GM12878 (cell line): ENCODE measurements at regions not wholly inside any gene's neighbourhood (a gene's known extent, or its start where the extent isn't known, plus 50 kb on each side); places are given as distances from the start of the nearest gene placed in this dataset.

ENCODE experiments used
- ATAC-seq: fragments of 200-7000 bp; cut with Tn5 transposase; 3 replicates; pipeline ENCODE4 v1.9.1; 2020; ENCODE audit warnings: mild to moderate bottlenecking, moderate library complexity
- BruUV-seq: library from RNA; stranded (reverse); fragments of 400-500 nt; replicated peaks from 2 replicates; lab custom pipeline; 2021; lab: Mats Ljungman, UMichigan
- CTCF ChIA-PET: fragments of 300-600 bp; sonication (Branson Sonifier 250); formaldehyde crosslinking; extraction: SDS; loops from one replicate; lab custom pipeline; 2021; ENCODE audit warnings: inconsistent platforms; lab: Yijun Ruan, JAX
- POLR2A ChIA-PET: fragments of 350-600 bp; formaldehyde crosslinking; extraction: SDS; loops from one replicate; lab custom pipeline; 2021; ENCODE audit warnings: inconsistent platforms; lab: Charles Lee
- RAD21 ChIA-PET: fragments of 300-600 bp; sonication (Branson Sonifier 250); formaldehyde crosslinking; loops from one replicate; lab custom pipeline; 2023; ENCODE audit warnings: antibody characterized with exemption; ENCODE audit not compliant: unreplicated experiment; lab: Charles Lee
- SMC1A ChIA-PET: fragments of 300-600 bp; sonication (Branson Sonifier 250); formaldehyde crosslinking; loops from one replicate; lab custom pipeline; 2023; ENCODE audit not compliant: unreplicated experiment, uncharacterized antibody; lab: Charles Lee
- DNase-seq: peaks from one replicate; pipeline ENCODE4 v3.0.0-alpha.2; 2011; ENCODE audit warnings: low read depth, low spot score
- FAIRE-seq: peaks from 3 replicates; lab custom pipeline; 2011; peaks lifted over from hg19 to GRCh38; lab: Jason Lieb, UNC
- H2AFZ ChIP-seq: 2 replicates; pipeline ENCODE4 v1.6.0; 2011; ENCODE audit warnings: low read depth, low read length, control low read depth; ENCODE audit not compliant: control insufficient read depth
- H3K27ac ChIP-seq: 2 replicates; pipeline ENCODE4 v1.5.1; 2011; ENCODE audit warnings: control low read depth; ENCODE audit not compliant: control insufficient read depth, insufficient read depth
- H3K27me3 ChIP-seq, 2 experiments: replicated peaks in 1 of 2; 2 replicates each; pipeline versions ENCODE4 v1.6.0 to v1.6.1; 2011; ENCODE audit warnings: low read length in 1 of 2; ENCODE audit not compliant: control insufficient read depth in 2 of 2, insufficient read depth in 2 of 2
- H3K36me3 ChIP-seq, 2 experiments: 2 replicates each; pipeline ENCODE4 v1.5.1; 2011; ENCODE audit warnings: low read length in 1 of 2; ENCODE audit not compliant: control insufficient read depth in 2 of 2, insufficient read depth in 2 of 2
- H3K4me1 ChIP-seq: 2 replicates; pipeline ENCODE4 v1.6.1; 2011; ENCODE audit warnings: mild to moderate bottlenecking, low read length, moderate library complexity, mixed read lengths; ENCODE audit not compliant: control insufficient read depth, insufficient read depth
- H3K4me2 ChIP-seq: 2 replicates; pipeline ENCODE4 v1.6.0; 2011; ENCODE audit warnings: control low read depth; ENCODE audit not compliant: control insufficient read depth, insufficient read depth
- H3K4me3 ChIP-seq: fragments of 200-600 bp; sonication (generic); 2 replicates; pipeline ENCODE4 v1.5.1; 2016
- H3K79me2 ChIP-seq: 2 replicates; pipeline ENCODE4 v1.6.0; 2011; ENCODE audit warnings: low read length; ENCODE audit not compliant: control insufficient read depth, insufficient read depth
- H3K9ac ChIP-seq: 2 replicates; pipeline ENCODE4 v1.8.0; 2011; ENCODE audit warnings: low read length, control low read depth, mixed read lengths; ENCODE audit not compliant: control insufficient read depth, insufficient read depth
- H3K9me3 ChIP-seq: replicated peaks from 3 replicates; pipeline ENCODE4 v1.5.1; 2011; ENCODE audit warnings: mild to moderate bottlenecking, low read length; ENCODE audit not compliant: control insufficient read depth, insufficient read depth
- H4K20me1 ChIP-seq: 2 replicates; pipeline ENCODE4 v1.6.0; 2011; ENCODE audit not compliant: control insufficient read depth, insufficient read depth
- EED ChIP-seq: sonication (generic); IDR thresholded peaks from 2 replicates; pipeline ENCODE4 v1.6.1; 2016; ENCODE audit warnings: antibody characterized with exemption, low read depth
- NBN ChIP-seq: fragments of 450-650 bp; IDR thresholded peaks from 2 replicates; pipeline ENCODE4 v1.6.1; 2016
- NFYB ChIP-seq: IDR thresholded peaks from 2 replicates; pipeline ENCODE4 v1.6.1; 2011; ENCODE audit warnings: low read depth, mild to moderate bottlenecking, low read length, improper control_type of control experiment, moderate library complexity; ENCODE audit not compliant: insufficient read depth
- POU2F2 ChIP-seq: IDR thresholded peaks from 3 replicates; pipeline ENCODE4 v1.6.1; 2011; ENCODE audit warnings: low read depth, mild to moderate bottlenecking, low read length, borderline replicate concordance
- SMAD1 ChIP-seq: fragments of 450-650 bp; IDR thresholded peaks from 2 replicates; pipeline ENCODE4 v1.6.1; 2018; ENCODE audit warnings: mild to moderate bottlenecking, low read depth; ENCODE audit not compliant: partially characterized antibody
- ZNF24 ChIP-seq: fragments of 450-650 bp; IDR thresholded peaks from 2 replicates; pipeline ENCODE4 v1.6.1; 2017; ENCODE audit warnings: antibody characterized with exemption, mild to moderate bottlenecking
- ZNF274 ChIP-seq: IDR thresholded peaks from one replicate; pipeline ENCODE4 v1.8.0; 2011; ENCODE audit not compliant: insufficient read length, insufficient read depth
- WGBS: methylation state at CpG from one replicate; pipeline ENCODE4 v1.1.6; 2016; ENCODE audit warnings: low lambda C conversion rate; ENCODE audit not compliant: insufficient replicate concordance, insufficient coverage; ENCODE audit errors: missing lambda C conversion rate; 5-methylcytosine and 5-hydroxymethylcytosine counted together
- in situ Hi-C: fragments of 300-500 bp; cut with MboI; formaldehyde crosslinking; loops from 9 replicates; pipeline ENCODE4 v1.14.3; 2018; ENCODE audit warnings: mixed read lengths
- intact Hi-C: fragments of 100-400 bp; cut with micrococcal nuclease; formaldehyde crosslinking; loops from one replicate; pipeline ENCODE4 v1.14.2; 2022; ENCODE audit not compliant: unreplicated experiment
- TF ChIP-seq, protein P1 (sequence below): fragments of 450-650 bp; IDR thresholded peaks from 2 replicates; pipeline ENCODE4 v1.6.1; 2017; ENCODE audit warnings: mild to moderate bottlenecking, moderate library complexity
- TF ChIP-seq, protein P2 (sequence below): IDR thresholded peaks from 2 replicates; pipeline ENCODE4 v1.6.1; 2011; ENCODE audit warnings: low read depth, low read length, improper control_type of control experiment, borderline replicate concordance

DNA sequence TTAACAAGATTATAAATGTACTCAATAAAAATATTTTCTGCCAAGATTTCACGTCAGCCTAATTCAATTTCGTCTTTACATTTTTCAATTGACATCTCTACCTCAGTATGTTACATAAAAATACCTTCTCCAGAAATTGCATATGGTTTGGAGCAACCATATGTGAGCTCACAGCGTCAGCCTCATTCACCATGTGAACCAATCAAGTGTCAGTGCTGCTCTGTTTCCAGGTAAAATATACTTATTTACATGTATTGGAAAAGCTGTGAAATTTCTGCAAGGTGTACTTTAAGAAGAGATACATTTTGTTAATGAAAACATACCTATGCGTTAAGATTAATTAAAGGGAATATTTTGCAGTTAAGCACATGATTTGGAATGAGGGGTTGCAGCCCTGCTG lies 110.7 kb upstream of the PRSS1 start:
- TF ChIP-seq ZNF24 (no peak), SMAD1 (no peak), NFYB (peak; percentile 60; the same call in 1 of the 2 replicates)
- TF ChIP-seq, all 136 proteins: peak for 1
- H2AFZ ChIP-seq = no peak overlapping the region
- ChIA-PET RAD21 (no interaction called here), SMC1A (interaction anchor here (1.1 kb wide), 1 partner anchor 368 kb away, joined by 3 read pairs; no protein-coding TSS in a partner anchor), POLR2A (no interaction called here), CTCF (interaction anchor here (2.7 to 11.6 kb wide), 2 partner anchors 145 to 174 kb away, joined by 22 to 185 read pairs; no protein-coding TSS in a partner anchor)
- no peaks in the 10 kb centered on the region for H4K20me1 ChIP-seq
- no peak for ATAC-seq
- H3K4me1 ChIP-seq = no peaks in the 10 kb centered on the region
- H3K9ac ChIP-seq = no peak overlapping the region
- in situ Hi-C loops = loop anchor here (10.0 kb wide), 1 partner anchor 576 kb away; no protein-coding TSS in a partner anchor
- H3K4me2 ChIP-seq = no peak overlapping the region
- intact Hi-C loops = no loop called here
- no peaks in the 10 kb centered on the region for H3K36me3 ChIP-seq
- no peaks in the 10 kb centered on the region; a peak in 2 of 4 replicates for H3K27me3 ChIP-seq
- no peaks in the 10 kb centered on the region for H3K9me3 ChIP-seq
- no TSS peak for BruUV-seq
- H3K79me2 ChIP-seq = no peaks in the 10 kb centered on the region
- no peak for DNase-seq
- no peak overlapping the region for H3K4me3 ChIP-seq
- no peak for FAIRE-seq
- 73% methylated on average over 4 of the region's 4 CpGs for WGBS
- no peak overlapping the region for H3K27ac ChIP-seq

DNA sequence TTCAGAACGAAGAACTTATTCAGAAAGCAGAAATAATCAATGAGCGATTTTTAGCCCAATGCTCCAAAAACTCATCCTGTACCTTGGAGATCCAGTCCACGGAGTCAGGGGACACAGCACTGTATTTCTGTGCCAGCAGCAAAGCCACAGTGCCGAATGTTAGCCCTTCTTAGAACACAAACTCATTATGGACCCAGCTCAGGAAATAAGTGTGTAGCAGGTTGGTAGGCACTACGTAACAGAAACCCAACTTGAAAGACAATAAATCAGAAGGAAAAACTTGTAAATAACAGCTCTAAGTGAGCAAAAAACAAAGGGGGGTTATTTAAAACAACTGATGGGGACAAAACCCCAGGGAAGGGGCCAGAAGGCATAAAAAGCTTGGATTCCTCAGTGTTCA lies 112.0 kb upstream of the PRSS1 start:
- SMC1A ChIA-PET = interaction anchor here (0.6 to 10.0 kb wide), 16 partner anchors 8 to 883 kb away, joined by 3 to 102 read pairs (median 4); no protein-coding TSS in a partner anchor

More for the DNA sequence above, 112.0 kb upstream of the PRSS1 start:
- Histone ChIP-seq H3K36me3 (no peaks in the 10 kb centered on the region), H3K9ac (no peak overlapping the region), H3K9me3 (no peaks in the 10 kb centered on the region), H3K27ac (no peak overlapping the region), H3K4me3 (no peak overlapping the region), H3K4me2 (no peak overlapping the region), H3K27me3 (no peaks in the 10 kb centered on the region; a peak in 2 of 4 replicates), H3K79me2 (no peaks in the 10 kb centered on the region), H4K20me1 (no peaks in the 10 kb centered on the region), H2AFZ (no peak overlapping the region), H3K4me1 (no peaks in the 10 kb centered on the region)
- ChIA-PET RAD21 (interaction anchor here (1.0 to 5.8 kb wide), 5 partner anchors 15 to 176 kb away, joined by 3 to 102 read pairs (median 4); no protein-coding TSS in a partner anchor), CTCF (interaction anchor here (0.8 to 11.6 kb wide), 11 partner anchors 11 to 578 kb away, joined by 3 to 185 read pairs (median 4); no protein-coding TSS in a partner anchor), POLR2A (interaction anchor here (0.5 to 0.7 kb wide), 2 partner anchors 127 to 147 kb away, joined by 3 read pairs; no protein-coding TSS in a partner anchor)
- FAIRE-seq = no peak
- BruUV-seq = no TSS peak
- in situ Hi-C loops = loop anchor here (10.0 kb wide), 1 partner anchor 578 kb away; no protein-coding TSS in a partner anchor
- WGBS = 2% methylated on average over 5 of the region's 5 CpGs
- DNase-seq = no peak
- TF ChIP-seq ZNF274 (no peak), NBN (no peak), ZNF24 (no peak), EED (no peak), POU2F2 (no peak)
- TF ChIP-seq, protein P1, sequence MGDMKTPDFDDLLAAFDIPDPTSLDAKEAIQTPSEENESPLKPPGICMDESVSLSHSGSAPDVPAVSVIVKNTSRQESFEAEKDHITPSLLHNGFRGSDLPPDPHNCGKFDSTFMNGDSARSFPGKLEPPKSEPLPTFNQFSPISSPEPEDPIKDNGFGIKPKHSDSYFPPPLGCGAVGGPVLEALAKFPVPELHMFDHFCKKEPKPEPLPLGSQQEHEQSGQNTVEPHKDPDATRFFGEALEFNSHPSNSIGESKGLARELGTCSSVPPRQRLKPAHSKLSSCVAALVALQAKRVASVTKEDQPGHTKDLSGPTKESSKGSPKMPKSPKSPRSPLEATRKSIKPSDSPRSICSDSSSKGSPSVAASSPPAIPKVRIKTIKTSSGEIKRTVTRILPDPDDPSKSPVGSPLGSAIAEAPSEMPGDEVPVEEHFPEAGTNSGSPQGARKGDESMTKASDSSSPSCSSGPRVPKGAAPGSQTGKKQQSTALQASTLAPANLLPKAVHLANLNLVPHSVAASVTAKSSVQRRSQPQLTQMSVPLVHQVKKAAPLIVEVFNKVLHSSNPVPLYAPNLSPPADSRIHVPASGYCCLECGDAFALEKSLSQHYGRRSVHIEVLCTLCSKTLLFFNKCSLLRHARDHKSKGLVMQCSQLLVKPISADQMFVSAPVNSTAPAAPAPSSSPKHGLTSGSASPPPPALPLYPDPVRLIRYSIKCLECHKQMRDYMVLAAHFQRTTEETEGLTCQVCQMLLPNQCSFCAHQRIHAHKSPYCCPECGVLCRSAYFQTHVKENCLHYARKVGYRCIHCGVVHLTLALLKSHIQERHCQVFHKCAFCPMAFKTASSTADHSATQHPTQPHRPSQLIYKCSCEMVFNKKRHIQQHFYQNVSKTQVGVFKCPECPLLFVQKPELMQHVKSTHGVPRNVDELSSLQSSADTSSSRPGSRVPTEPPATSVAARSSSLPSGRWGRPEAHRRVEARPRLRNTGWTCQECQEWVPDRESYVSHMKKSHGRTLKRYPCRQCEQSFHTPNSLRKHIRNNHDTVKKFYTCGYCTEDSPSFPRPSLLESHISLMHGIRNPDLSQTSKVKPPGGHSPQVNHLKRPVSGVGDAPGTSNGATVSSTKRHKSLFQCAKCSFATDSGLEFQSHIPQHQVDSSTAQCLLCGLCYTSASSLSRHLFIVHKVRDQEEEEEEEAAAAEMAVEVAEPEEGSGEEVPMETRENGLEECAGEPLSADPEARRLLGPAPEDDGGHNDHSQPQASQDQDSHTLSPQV = no peak
- TF ChIP-seq, protein P2, sequence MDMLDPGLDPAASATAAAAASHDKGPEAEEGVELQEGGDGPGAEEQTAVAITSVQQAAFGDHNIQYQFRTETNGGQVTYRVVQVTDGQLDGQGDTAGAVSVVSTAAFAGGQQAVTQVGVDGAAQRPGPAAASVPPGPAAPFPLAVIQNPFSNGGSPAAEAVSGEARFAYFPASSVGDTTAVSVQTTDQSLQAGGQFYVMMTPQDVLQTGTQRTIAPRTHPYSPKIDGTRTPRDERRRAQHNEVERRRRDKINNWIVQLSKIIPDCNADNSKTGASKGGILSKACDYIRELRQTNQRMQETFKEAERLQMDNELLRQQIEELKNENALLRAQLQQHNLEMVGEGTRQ = no peak
- intact Hi-C loops = no loop called here
- ATAC-seq = no peak
